B cell (primary cell): ENCODE measurements at regions not wholly inside any gene's neighbourhood (a gene's known extent, or its start where the extent isn't known, plus 50 kb on each side); places are given as distances from the start of the nearest gene placed in this dataset.

Experiments used
- ATAC-seq: fragments of 200-7000 bp; cut with Tn5 transposase; one replicate; pipeline ENCODE4 v1.10.0; 2021; ENCODE audit warnings: low read depth, mild to moderate bottlenecking, moderate number of reproducible peaks, moderate library complexity
- CTCF ChIA-PET: fragments of 350-600 bp; sonication (Branson Sonifier 250); formaldehyde crosslinking; loops from one replicate; lab custom pipeline; 2021; ENCODE audit warnings: antibody characterized with exemption, inconsistent platforms; lab: Charles Lee
- POLR2A ChIA-PET: fragments of 350-600 bp; sonication (Branson Sonifier 250); formaldehyde crosslinking; loops from one replicate; lab custom pipeline; 2021; ENCODE audit warnings: antibody characterized with exemption; lab: Charles Lee
- DNase-seq: peaks from one replicate; pipeline ENCODE4 v3.0.0; 2013
- H2AFZ ChIP-seq: 2 replicates; pipeline ENCODE4 v1.6.1; 2012; ENCODE audit warnings: mild to moderate bottlenecking, low read depth, low read length; ENCODE audit not compliant: insufficient read depth, poor library complexity, severe bottlenecking
- H3K27ac ChIP-seq, 2 donors: 1 replicate in 1 of 2; 2 replicates in 1 of 2; pipeline ENCODE4 v1.5.1; 2012 to 2013; ENCODE audit warnings: low read length in 2 of 2, mild to moderate bottlenecking in 2 of 2, moderate library complexity in 1 of 2
- H3K27me3 ChIP-seq, 4 experiments: fragments of 200-600 bp in 1 of 4; sonication (generic) in 1 of 4; replicated peaks in 1 of 4; 1 replicate in 2 of 4; 2 replicates in 2 of 4; pipeline versions ENCODE4 v1.6.1 to v1.7.0; 2013 to 2016; ENCODE audit warnings: low read length in 3 of 4, mild to moderate bottlenecking in 2 of 4, mixed read lengths in 1 of 4, moderate library complexity in 1 of 4; ENCODE audit not compliant: insufficient read depth in 4 of 4, control insufficient read depth in 3 of 4; ENCODE audit errors: control extremely low read depth in 1 of 4
- H3K36me3 ChIP-seq, 2 experiments: replicated peaks in 1 of 2; 1 replicate in 1 of 2; 2 replicates in 1 of 2; pipeline versions ENCODE4 v1.6.1 to v1.7.1; 2013; ENCODE audit warnings: low read length in 1 of 2; ENCODE audit not compliant: insufficient read depth in 2 of 2, control insufficient read depth in 1 of 2; ENCODE audit errors: control extremely low read depth in 1 of 2, extremely low read depth in 1 of 2
- H3K4me1 ChIP-seq, 2 donors: fragments of 200-600 bp in 1 of 2; sonication (generic) in 1 of 2; 1 replicate in 1 of 2; 2 replicates in 1 of 2; pipeline versions ENCODE4 v1.5.1 to v1.6.1; 2013 to 2017; ENCODE audit warnings: low read length in 2 of 2; ENCODE audit not compliant: control insufficient read depth in 2 of 2, insufficient read depth in 2 of 2
- H3K4me2 ChIP-seq: replicated peaks from 2 replicates; pipeline ENCODE3; 2012; ENCODE audit warnings: mild to moderate bottlenecking, low read depth, low read length; ENCODE audit not compliant: poor library complexity, severe bottlenecking
- H3K4me3 ChIP-seq, 5 experiments: fragments of 200-600 bp in 1 of 5; sonication (generic) in 1 of 5; 1 replicate in 3 of 5; 2 replicates in 2 of 5; pipeline versions ENCODE4 v1.5.1 to v1.7.0; 2011 to 2016; ENCODE audit warnings: low read length in 4 of 5, mild to moderate bottlenecking in 4 of 5, low read depth in 2 of 5, control low read depth in 1 of 5, moderate library complexity in 1 of 5; ENCODE audit not compliant: insufficient read depth in 1 of 5; ENCODE audit errors: control extremely low read depth in 1 of 5, extremely low read depth in 1 of 5
- H3K79me2 ChIP-seq: fragments of 200-600 bp; sonication (generic); one replicate; pipeline ENCODE4 v1.6.0; 2016; ENCODE audit warnings: low read length; ENCODE audit not compliant: control insufficient read depth, insufficient read depth
- H3K9ac ChIP-seq: fragments of 200-600 bp; sonication (generic); 2 replicates; pipeline ENCODE4 v1.6.1; 2017; ENCODE audit warnings: mild to moderate bottlenecking, low read length, moderate library complexity
- H3K9me3 ChIP-seq, 3 donors: one replicate each; pipeline versions ENCODE4 v1.6.1 to v1.7.1; 2013; ENCODE audit warnings: low read length in 2 of 3; ENCODE audit not compliant: control insufficient read depth in 2 of 3, insufficient read depth in 1 of 3; ENCODE audit errors: control extremely low read depth in 1 of 3
- H4K20me1 ChIP-seq: 2 replicates; pipeline ENCODE4 v1.6.0; 2012; ENCODE audit warnings: mild to moderate bottlenecking, low read length; ENCODE audit not compliant: insufficient read depth, control insufficient read depth, poor library complexity, severe bottlenecking
- H3K27ac Mint-ChIP-seq: one replicate; pipeline ENCODE4 v1.8.0; 2021; ENCODE audit warnings: mixed read lengths
- H3K27me3 Mint-ChIP-seq: one replicate; pipeline ENCODE4 v1.8.0; 2021; ENCODE audit warnings: mixed read lengths
- H3K4me1 Mint-ChIP-seq: one replicate; pipeline ENCODE4 v1.8.0; 2021; ENCODE audit warnings: mixed read lengths
- H3K4me3 Mint-ChIP-seq: one replicate; pipeline ENCODE4 v1.8.0; 2021; ENCODE audit warnings: mixed read lengths
- H3K9me3 Mint-ChIP-seq: one replicate; pipeline ENCODE4 v1.8.0; 2022; ENCODE audit warnings: mixed read lengths; ENCODE audit not compliant: insufficient read depth
- EZH2 ChIP-seq: IDR thresholded peaks from 2 replicates; pipeline ENCODE4 v1.6.1; 2012; ENCODE audit warnings: borderline replicate concordance, low read depth, mild to moderate bottlenecking, moderate library complexity, low read length; ENCODE audit not compliant: insufficient read depth, poor library complexity, severe bottlenecking
- WGBS: methylation state at CpG from one replicate; pipeline ENCODE4 v1.1.5; 2013; ENCODE audit warnings: missing lambda C conversion rate; ENCODE audit not compliant: insufficient coverage; 5-methylcytosine and 5-hydroxymethylcytosine counted together
- intact Hi-C: fragments of 100-400 bp; cut with micrococcal nuclease; formaldehyde crosslinking; loops from one replicate; pipeline ENCODE4 v1.10.0; 2022
- TF ChIP-seq, protein P1 (sequence below): fragments of 200-600 bp; IDR thresholded peaks from one replicate; pipeline ENCODE4 v1.8.0; 2022; ENCODE audit warnings: antibody characterized with exemption, mild to moderate bottlenecking

DNA sequence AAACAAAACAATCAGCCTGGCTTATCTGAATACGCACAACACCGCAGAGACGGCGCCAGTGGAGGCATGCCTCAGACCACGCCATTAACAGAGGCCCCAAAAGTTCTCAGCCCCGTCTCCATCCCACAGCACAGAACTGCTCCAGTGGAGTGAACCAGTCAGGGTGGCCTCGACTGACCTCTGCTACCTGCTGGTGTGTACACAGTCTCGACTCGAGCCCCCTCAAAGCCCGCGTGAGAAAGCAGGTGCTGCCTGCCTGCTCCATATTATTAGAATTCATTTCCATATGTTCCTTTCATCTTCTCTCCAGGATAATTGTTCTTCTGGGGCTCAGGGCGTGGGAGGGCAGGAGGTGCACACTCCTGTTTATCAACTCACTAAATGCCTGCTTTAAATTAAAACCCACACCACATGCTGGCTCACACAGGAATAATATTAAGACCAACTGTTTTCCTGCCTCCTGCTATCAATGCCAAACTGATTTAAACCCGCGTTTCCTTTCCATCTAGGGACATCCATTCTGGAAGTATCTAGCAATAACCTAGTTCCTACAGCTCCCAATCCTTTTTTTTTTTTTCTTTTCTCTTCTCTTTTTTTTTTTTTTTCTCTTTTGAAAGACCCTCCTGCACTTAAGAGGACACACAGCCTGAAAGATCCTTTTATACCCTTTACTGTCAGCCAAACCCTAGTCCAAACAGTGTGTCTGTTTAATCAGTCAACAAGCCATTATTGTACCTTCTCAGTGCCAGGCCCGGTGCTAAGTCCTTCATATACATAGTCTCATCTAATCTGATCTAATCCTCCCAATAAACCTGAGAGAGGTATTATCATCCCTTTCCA, 101.2 kb downstream of the TLE3 start:
- POLR2A ChIA-PET, result no interaction called here

DNA sequence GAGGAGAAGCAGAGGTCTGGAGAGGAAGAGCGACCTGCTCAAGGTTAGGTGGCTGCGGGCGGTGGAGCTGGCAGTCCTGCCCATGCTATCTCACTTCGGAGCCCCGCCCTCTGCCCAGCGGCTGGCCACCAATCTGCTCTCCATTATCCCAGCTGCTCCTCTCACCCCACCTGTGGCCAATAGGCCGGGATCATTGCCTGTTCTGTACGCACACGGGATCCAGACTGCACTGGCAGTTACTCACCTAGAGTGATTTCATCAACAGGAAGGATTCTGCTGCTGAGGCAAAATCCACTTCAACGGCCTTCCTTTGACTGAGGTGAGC, 100.6 kb downstream of the TLE3 start:
- no peak overlapping the region for H3K9ac ChIP-seq
- no peaks in the 10 kb centered on the region for H3K79me2 ChIP-seq
- POLR2A ChIA-PET, result no interaction called here
- peaks cover 0 to 4% (median under 1%) of the 10 kb centered on the region in 3 donors for H3K9me3 ChIP-seq
- H3K36me3 ChIP-seq, result no peaks in the 10 kb centered on the region
- Mint-ChIP-seq H3K4me3 (peak overlapping the region; percentile 53), H3K27me3 (no peaks in the 10 kb centered on the region), H3K9me3 (peaks cover 3% of the 10 kb centered on the region), H3K27ac (no peak overlapping the region), H3K4me1 (peaks cover 88% of the 10 kb centered on the region)
- 96% methylated on average over 8 of the region's 10 CpGs for WGBS
- no peak overlapping the region for H2AFZ ChIP-seq
- DNase-seq (no peak), ATAC-seq (no peak)
- H3K27me3 ChIP-seq, result no peaks in the 10 kb centered on the region
- no peaks in the 10 kb centered on the region for H4K20me1 ChIP-seq
- peaks cover 55 to 78% of the 10 kb centered on the region in 2 donors for H3K4me1 ChIP-seq
- H3K4me2 ChIP-seq, result peak overlapping the region; percentile 21
- H3K4me3 ChIP-seq, result no peak overlapping the region
- TF ChIP-seq EZH2, result no peak
- TF ChIP-seq, protein P1, sequence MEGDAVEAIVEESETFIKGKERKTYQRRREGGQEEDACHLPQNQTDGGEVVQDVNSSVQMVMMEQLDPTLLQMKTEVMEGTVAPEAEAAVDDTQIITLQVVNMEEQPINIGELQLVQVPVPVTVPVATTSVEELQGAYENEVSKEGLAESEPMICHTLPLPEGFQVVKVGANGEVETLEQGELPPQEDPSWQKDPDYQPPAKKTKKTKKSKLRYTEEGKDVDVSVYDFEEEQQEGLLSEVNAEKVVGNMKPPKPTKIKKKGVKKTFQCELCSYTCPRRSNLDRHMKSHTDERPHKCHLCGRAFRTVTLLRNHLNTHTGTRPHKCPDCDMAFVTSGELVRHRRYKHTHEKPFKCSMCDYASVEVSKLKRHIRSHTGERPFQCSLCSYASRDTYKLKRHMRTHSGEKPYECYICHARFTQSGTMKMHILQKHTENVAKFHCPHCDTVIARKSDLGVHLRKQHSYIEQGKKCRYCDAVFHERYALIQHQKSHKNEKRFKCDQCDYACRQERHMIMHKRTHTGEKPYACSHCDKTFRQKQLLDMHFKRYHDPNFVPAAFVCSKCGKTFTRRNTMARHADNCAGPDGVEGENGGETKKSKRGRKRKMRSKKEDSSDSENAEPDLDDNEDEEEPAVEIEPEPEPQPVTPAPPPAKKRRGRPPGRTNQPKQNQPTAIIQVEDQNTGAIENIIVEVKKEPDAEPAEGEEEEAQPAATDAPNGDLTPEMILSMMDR, result no peak
- intact Hi-C loops, result no loop called here
- peak overlapping the region in 1 of 2 donors; percentile 15 for H3K27ac ChIP-seq
- CTCF ChIA-PET, result interaction anchor here (0.6 to 1.4 kb wide), 3 partner anchors 12 to 91 kb away, joined by 3 to 6 read pairs (median 3); no protein-coding TSS in a partner anchor

More for the DNA sequence above, 101.2 kb downstream of the TLE3 start:
- Histone ChIP-seq H3K27me3 (no peaks in the 10 kb centered on the region), H3K9ac (no peak overlapping the region), H3K36me3 (no peaks in the 10 kb centered on the region), H3K9me3 (peaks cover 0 to 3% (median 0%) of the 10 kb centered on the region in 3 donors), H4K20me1 (no peaks in the 10 kb centered on the region), H3K4me3 (no peak overlapping the region), H3K4me2 (peak overlapping the region; percentile 21), H3K79me2 (no peaks in the 10 kb centered on the region), H2AFZ (no peak overlapping the region), H3K4me1 (peaks cover 54 to 82% of the 10 kb centered on the region in 2 donors), H3K27ac (peak overlapping the region in 1 of 2 donors; percentile 15)
- TF ChIP-seq EZH2, result no peak
- TF ChIP-seq, protein P1, result no peak
- intact Hi-C loops, result no loop called here
- Mint-ChIP-seq H3K27me3 (no peaks in the 10 kb centered on the region), H3K4me1 (peaks cover 85% of the 10 kb centered on the region), H3K9me3 (peaks cover 3% of the 10 kb centered on the region), H3K4me3 (no peak overlapping the region), H3K27ac (peak overlapping the region; percentile 55)
- CTCF ChIA-PET, result interaction anchor here (1.3 to 1.4 kb wide), 2 partner anchors 12 to 17 kb away, joined by 3 to 6 read pairs; no protein-coding TSS in a partner anchor
- DNase-seq, result no peak
- 95% methylated on average over 15 of the region's 15 CpGs for whole genome bisulfite sequencing
- no peak for ATAC-seq
